WERI-Rb-1 (cell line): ENCODE measurements at regions not wholly inside any gene's neighbourhood (a gene's known extent, or its start where the extent isn't known, plus 50 kb on each side); places are given as distances from the start of the nearest gene placed in this dataset.

Experiments used
- DNase-seq: peaks from one replicate; pipeline ENCODE4 v3.0.0-alpha.2; 2020
- H3K27ac ChIP-seq: fragments of 250-450 bp; sonication (Bioruptor Pico); 2 replicates; pipeline ENCODE4 v1.5.1; 2020; ENCODE audit warnings: mild to moderate bottlenecking, moderate library complexity
- H3K27me3 ChIP-seq: fragments of 250-450 bp; sonication (Bioruptor Pico); 2 replicates; pipeline ENCODE4 v1.5.1; 2021; ENCODE audit warnings: mild to moderate bottlenecking, low read depth, moderate library complexity; ENCODE audit not compliant: insufficient read depth, severe bottlenecking
- H3K36me3 ChIP-seq: fragments of 250-450 bp; sonication (Bioruptor Pico); 2 replicates; pipeline ENCODE4 v1.5.1; 2020; ENCODE audit warnings: mild to moderate bottlenecking, moderate library complexity
- H3K4me3 ChIP-seq: 2 replicates; pipeline ENCODE4 v1.5.1; 2011; ENCODE audit warnings: low read depth, mild to moderate bottlenecking, control low read depth, low read length
- H3K9me3 ChIP-seq: fragments of 250-450 bp; sonication (Bioruptor Pico); 2 replicates; pipeline ENCODE4 v1.5.1; 2021; ENCODE audit warnings: mild to moderate bottlenecking, moderate library complexity; ENCODE audit not compliant: severe bottlenecking
- CTCF ChIP-seq: IDR thresholded peaks from 2 replicates; pipeline ENCODE4 v1.5.1; 2011; ENCODE audit warnings: low read depth, mild to moderate bottlenecking, control low read depth, inconsistent platforms, low read length

- TF ChIP-seq CTCF = no peak
- no peak overlapping the region for H3K4me3 ChIP-seq
- no peaks in the 10 kb centered on the region for H3K27me3 ChIP-seq
- no peak overlapping the region for H3K27ac ChIP-seq
- no peak for DNase-seq
- H3K36me3 ChIP-seq = no peaks in the 10 kb centered on the region
- H3K9me3 ChIP-seq = no peaks in the 10 kb centered on the region
Measured at GRCh38 chr7:119320316-119320715, 952.7 kb upstream of the KCND2 start.

- no peaks in the 10 kb centered on the region for H3K27me3 ChIP-seq
- no peak overlapping the region for H3K27ac ChIP-seq
- H3K9me3 ChIP-seq = no peaks in the 10 kb centered on the region
- DNase-seq = no peak
- no peaks in the 10 kb centered on the region for H3K36me3 ChIP-seq
- no peak overlapping the region for H3K4me3 ChIP-seq
- TF ChIP-seq CTCF = no peak
Measured at GRCh38 chr7:119329715-119330114, 943.3 kb upstream of the KCND2 start.

- Histone ChIP-seq H3K27me3 (no peaks in the 10 kb centered on the region), H3K9me3 (no peaks in the 10 kb centered on the region), H3K4me3 (no peak overlapping the region), H3K36me3 (no peaks in the 10 kb centered on the region), H3K27ac (no peak overlapping the region)
- no peak for DNase-seq
- TF ChIP-seq CTCF = no peak
Measured at GRCh38 chr7:119335405-119335804, 937.6 kb upstream of the KCND2 start.

DNA sequence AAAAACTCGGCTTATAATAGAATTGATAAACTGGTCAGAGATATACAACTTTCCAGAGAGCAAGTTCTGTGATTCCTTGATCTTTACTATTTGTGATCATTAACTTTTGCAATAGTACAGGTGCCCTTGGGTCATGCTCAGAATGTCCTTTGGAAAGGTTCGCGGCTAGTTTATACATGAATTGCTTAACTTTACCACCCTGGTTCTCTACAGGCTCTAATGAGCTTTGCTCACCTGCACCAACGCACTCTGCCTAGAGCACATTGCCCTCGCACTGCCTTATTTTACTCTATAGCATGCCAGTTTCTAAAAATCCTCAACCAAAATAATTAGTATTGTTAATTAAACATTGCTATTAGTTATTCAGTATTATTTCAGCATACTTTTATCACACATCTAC lies 931.2 kb upstream of the KCND2 start:
- H3K27ac ChIP-seq = no peak overlapping the region
- H3K27me3 ChIP-seq = no peaks in the 10 kb centered on the region
- no peak overlapping the region for H3K4me3 ChIP-seq
- H3K9me3 ChIP-seq = no peaks in the 10 kb centered on the region
- no peaks in the 10 kb centered on the region for H3K36me3 ChIP-seq
- no peak for TF ChIP-seq CTCF
- DNase-seq = no peak

- H3K4me3 ChIP-seq = no peak overlapping the region
- no peaks in the 10 kb centered on the region for H3K9me3 ChIP-seq
- DNase-seq = no peak
- no peak overlapping the region for H3K27ac ChIP-seq
- H3K36me3 ChIP-seq = no peaks in the 10 kb centered on the region
- H3K27me3 ChIP-seq = no peaks in the 10 kb centered on the region
- no peak for TF ChIP-seq CTCF
Measured at GRCh38 chr7:119343289-119343688, 929.7 kb upstream of the KCND2 start.

DNA sequence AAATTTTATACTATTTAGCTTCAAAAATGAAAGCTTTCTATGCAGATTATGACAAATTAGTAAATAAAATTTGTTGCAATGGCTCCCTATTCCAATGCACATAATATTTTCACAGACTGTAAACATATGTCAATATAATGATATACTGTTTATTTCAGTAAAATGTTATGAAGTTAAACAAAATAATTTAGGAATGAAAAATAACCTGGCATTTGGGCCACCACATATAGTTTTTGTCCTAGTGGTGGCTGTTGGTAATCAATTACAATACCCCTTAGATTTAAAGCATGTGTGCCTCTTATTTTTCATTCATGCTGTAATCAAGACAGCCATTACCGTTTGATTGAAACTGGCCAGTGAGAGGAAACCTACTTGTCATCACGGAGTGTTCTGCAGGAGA lies 928.5 kb upstream of the KCND2 start:
- no peak overlapping the region for H3K27ac ChIP-seq
- no peak overlapping the region for H3K4me3 ChIP-seq
- no peaks in the 10 kb centered on the region for H3K36me3 ChIP-seq
- TF ChIP-seq CTCF = no peak
- no peaks in the 10 kb centered on the region for H3K9me3 ChIP-seq
- H3K27me3 ChIP-seq = no peaks in the 10 kb centered on the region
- no peak for DNase-seq
